Progenitor cell of endocrine pancreas (in vitro differentiated cells): ENCODE measurements at regions not wholly inside any gene's neighbourhood (a gene's known extent, or its start where the extent isn't known, plus 50 kb on each side); places are given as distances from the start of the nearest gene placed in this dataset.

Experiments used
- DNase-seq: peaks from one replicate; pipeline ENCODE4 v3.0.0; 2021; ENCODE audit warnings: low spot score; ENCODE audit not compliant: unreplicated experiment
- H3K27ac Mint-ChIP-seq: 2 replicates; pipeline ENCODE4 v1.8.0; 2021; ENCODE audit warnings: mild to moderate bottlenecking, moderate library complexity, mixed read lengths
- H3K27me3 Mint-ChIP-seq: 2 replicates; pipeline ENCODE4 v1.8.0; 2021; ENCODE audit warnings: mixed read lengths
- H3K36me3 Mint-ChIP-seq: 2 replicates; pipeline ENCODE4 v1.8.0; 2022; ENCODE audit warnings: mixed read lengths; ENCODE audit not compliant: insufficient read depth
- H3K4me1 Mint-ChIP-seq: 2 replicates; pipeline ENCODE4 v1.8.0; 2021; ENCODE audit warnings: low read depth, mixed read lengths
- H3K4me3 Mint-ChIP-seq: 2 replicates; pipeline ENCODE4 v1.8.0; 2021; ENCODE audit warnings: low read depth, mild to moderate bottlenecking, moderate library complexity, mixed read lengths
- H3K9me3 Mint-ChIP-seq: 2 replicates; pipeline ENCODE4 v1.8.0; 2021; ENCODE audit warnings: low read depth, mixed read lengths
- CTCF ChIP-seq: fragments of 200-600 bp; sonication (generic); IDR thresholded peaks from one replicate; pipeline ENCODE4 v1.5.0; 2021; ENCODE audit warnings: antibody characterized with exemption, mild to moderate bottlenecking; ENCODE audit not compliant: unreplicated experiment

- peaks cover 7% of the 10 kb centered on the region for H3K9me3 Mint-ChIP-seq
- no peak for TF ChIP-seq CTCF
- H3K4me1 Mint-ChIP-seq = no peaks in the 10 kb centered on the region
- no peak overlapping the region for H3K27ac Mint-ChIP-seq
- no peak for DNase-seq
- H3K27me3 Mint-ChIP-seq = no peaks in the 10 kb centered on the region
- H3K36me3 Mint-ChIP-seq = peaks cover 1% of the 10 kb centered on the region
- no peak overlapping the region for H3K4me3 Mint-ChIP-seq
Measured at GRCh38 chr4:13857800-13858199, 230.3 kb upstream of the BOD1L1 start.

- Mint-ChIP-seq H3K27me3 (no peaks in the 10 kb centered on the region), H3K4me1 (no peaks in the 10 kb centered on the region), H3K36me3 (peaks cover 1% of the 10 kb centered on the region), H3K9me3 (peaks cover 7% of the 10 kb centered on the region), H3K27ac (no peak overlapping the region), H3K4me3 (no peak overlapping the region)
- no peak for TF ChIP-seq CTCF
- no peak for DNase-seq
Measured at GRCh38 chr4:13859423-13859822, 231.9 kb upstream of the BOD1L1 start.

- Mint-ChIP-seq H3K9me3 (peaks cover 7% of the 10 kb centered on the region), H3K27ac (no peak overlapping the region), H3K4me1 (no peaks in the 10 kb centered on the region), H3K36me3 (peaks cover 1% of the 10 kb centered on the region), H3K27me3 (no peaks in the 10 kb centered on the region), H3K4me3 (no peak overlapping the region)
- peak; percentile 13 for TF ChIP-seq CTCF
- DNase-seq = no peak
Measured at GRCh38 chr4:13860126-13860525, 232.6 kb upstream of the BOD1L1 start.

- no peak for TF ChIP-seq CTCF
- Mint-ChIP-seq H3K9me3 (peaks cover 7% of the 10 kb centered on the region), H3K27me3 (no peaks in the 10 kb centered on the region), H3K4me1 (no peaks in the 10 kb centered on the region), H3K36me3 (peaks cover 1% of the 10 kb centered on the region), H3K27ac (no peak overlapping the region), H3K4me3 (no peak overlapping the region)
- DNase-seq = no peak
Measured at GRCh38 chr4:13865871-13866669, 238.5 kb upstream of the BOD1L1 start.

GRCh38 chr4:13866881-13867280, 239.4 kb upstream of the BOD1L1 start:
- H3K4me3 Mint-ChIP-seq = no peak overlapping the region
- DNase-seq = no peak
- no peak for TF ChIP-seq CTCF
- peaks cover 1% of the 10 kb centered on the region for H3K36me3 Mint-ChIP-seq
- H3K4me1 Mint-ChIP-seq = peaks cover 2% of the 10 kb centered on the region
- H3K9me3 Mint-ChIP-seq = peaks cover 7% of the 10 kb centered on the region
- no peak overlapping the region for H3K27ac Mint-ChIP-seq
- H3K27me3 Mint-ChIP-seq = no peaks in the 10 kb centered on the region
